GM21360 (cell line): ENCODE measurements at regions not wholly inside any gene's neighbourhood (a gene's known extent, or its start where the extent isn't known, plus 50 kb on each side); places are given as distances from the start of the nearest gene placed in this dataset.

Experiments
- ATAC-seq: cut with Tn5 transposase; IDR thresholded peaks from one replicate; pipeline ENCODE4 v1.9.1; 2021; ENCODE audit warnings: mild to moderate bottlenecking, moderate library complexity; ENCODE audit not compliant: unreplicated experiment

DNA sequence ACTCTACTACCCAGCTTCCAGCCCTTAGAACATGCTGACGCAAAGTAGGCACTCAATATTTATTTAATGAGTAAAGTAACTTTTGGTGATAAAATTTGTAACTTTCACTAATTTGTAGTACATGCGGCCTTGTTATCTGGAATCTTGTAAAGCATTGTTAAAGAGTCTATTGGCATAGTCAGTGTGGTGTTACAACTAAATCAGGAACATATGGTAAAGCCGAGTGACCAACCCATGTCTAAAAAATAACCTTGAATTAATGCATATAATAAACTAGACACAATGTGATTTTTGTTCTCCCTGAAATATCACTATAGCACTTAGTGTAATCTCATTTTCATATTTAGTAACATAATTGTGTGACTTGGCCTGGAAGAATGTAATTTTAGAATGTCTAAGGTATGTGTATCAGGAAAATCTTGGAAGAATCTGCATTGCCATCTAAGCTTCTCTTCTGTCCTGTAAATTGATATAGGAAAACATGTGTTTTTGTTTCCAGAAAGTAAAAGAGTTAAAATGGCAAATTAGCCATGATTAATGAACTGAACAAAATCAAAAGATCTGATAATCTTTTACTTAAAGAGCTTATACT is 256.7 kb upstream of the GNAI1 start:
- ATAC-seq: no peak

GRCh38 chr7:79876848-79877252 is 257.8 kb upstream of the GNAI1 start:
- ATAC-seq: no peak

- no peak for ATAC-seq
Measured at GRCh38 chr7:79874797-79875196, 259.8 kb upstream of the GNAI1 start.

- no peak for ATAC-seq
Measured at GRCh38 chr7:79872176-79872575, 262.5 kb upstream of the GNAI1 start.

- ATAC-seq: no peak
Measured at GRCh38 chr7:79868010-79868409, 266.6 kb upstream of the GNAI1 start.

DNA sequence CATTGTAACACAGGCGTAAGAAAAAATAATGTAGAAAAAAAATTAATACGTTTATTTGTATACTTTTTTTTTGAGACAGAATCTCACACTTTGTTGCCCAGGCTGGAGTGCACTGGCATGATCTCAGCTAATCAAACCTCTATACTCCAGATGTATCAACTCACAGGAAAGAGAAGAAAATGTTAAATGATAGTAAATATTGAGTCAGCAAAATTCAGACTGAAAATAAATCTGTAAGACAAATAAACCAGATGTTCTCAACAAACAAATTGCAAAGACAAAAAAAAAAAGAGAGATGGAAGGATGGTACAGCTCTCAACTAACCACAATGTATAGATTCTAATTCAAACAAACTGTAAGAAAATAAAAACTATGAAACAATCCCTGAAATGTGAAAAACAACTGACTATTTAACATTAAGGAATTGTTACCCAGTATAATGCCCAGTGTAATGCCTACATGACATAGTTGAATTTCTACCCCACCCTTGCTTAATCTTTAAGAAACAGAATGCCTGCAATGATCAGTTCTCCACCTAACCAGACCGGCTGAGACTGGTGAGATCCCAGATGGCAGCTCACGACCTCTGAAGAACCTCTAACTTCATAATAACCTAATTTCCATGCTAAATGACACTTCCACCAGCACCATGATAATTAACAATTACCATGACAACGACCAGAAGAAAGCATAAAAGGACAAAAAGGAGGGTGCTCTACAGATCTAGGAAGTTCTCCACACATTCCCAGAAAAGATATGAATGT is 272.0 kb upstream of the GNAI1 start:
- ATAC-seq: no peak

- no peak for ATAC-seq
Measured at GRCh38 chr7:79855172-79855571, 279.5 kb upstream of the GNAI1 start.

DNA sequence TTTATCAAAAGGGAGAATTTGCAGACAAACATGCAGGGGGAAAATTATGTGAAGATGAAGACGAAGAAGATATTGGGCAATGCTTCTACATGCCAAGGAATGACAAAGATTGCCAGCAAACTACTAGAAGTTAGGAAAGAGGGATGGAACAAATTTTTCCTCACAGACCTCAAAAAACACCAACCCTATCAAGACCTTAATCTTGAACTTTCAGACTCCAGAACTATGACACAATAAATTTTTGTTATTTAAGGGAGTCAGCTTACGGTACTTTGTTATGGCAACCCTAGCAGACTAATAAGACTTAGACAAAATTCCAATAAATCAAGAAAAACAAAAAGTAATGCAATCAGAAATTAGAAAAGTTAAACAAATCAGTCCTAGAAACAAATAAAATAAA is 280.0 kb upstream of the GNAI1 start:
- ATAC-seq: no peak

DNA sequence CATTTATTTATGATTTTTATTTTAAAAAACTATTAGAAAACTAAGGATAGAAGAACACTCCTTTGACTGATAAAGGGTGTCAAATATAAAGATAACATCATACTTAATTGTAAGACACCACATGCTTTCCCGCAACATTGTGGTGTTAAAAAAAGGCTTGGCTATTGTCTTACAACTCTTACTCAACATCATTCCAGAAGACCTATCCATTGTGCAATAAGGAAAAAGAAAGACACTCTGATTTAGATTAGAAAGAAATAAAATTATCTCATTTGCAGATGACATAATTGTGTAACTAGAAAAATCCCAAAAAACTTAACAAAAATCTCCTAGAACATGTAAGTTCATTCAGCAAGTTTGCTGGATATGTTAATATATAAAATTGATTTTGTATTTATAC is 296.7 kb upstream of the GNAI1 start:
- ATAC-seq: no peak

- ATAC-seq: no peak
Measured at GRCh38 chr7:79833616-79834015, 301.0 kb upstream of the GNAI1 start.

GRCh38 chr7:79828866-79829265 is 305.8 kb upstream of the GNAI1 start:
- no peak for ATAC-seq

DNA sequence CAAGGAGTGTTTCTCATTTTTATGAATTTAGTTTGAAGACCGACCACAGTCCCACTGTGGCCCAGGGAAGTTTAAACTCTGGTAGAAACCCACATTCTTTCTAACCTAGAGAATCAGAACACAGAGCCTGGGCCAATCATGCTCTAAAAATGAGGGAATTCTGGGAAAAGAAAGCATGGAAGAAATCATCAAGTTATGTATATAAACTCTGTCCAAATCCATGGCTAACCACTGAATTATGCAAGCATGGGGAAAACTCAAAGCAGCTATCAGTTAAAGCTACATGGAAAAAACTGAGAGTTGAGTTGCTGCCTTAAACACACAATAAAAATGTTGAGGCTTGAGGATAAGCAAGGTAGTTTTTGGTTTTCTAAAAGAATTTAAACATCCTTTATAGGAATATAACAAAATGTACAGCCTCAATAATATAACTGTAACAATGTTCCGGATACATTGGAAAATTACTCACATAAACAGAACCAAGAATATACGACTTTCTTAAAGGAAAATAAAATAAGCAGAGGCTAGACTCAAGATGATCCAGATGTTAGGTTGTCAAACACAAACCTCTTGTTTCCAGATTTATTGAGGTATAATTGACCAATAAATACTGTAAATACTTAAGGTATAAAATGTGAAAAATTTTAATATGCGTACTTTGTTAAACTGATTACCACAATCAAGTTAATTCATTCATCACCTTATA is 311.2 kb upstream of the GNAI1 start:
- ATAC-seq: no peak

GRCh38 chr7:79822620-79823240 is 311.9 kb upstream of the GNAI1 start:
- no peak for ATAC-seq

GRCh38 chr7:79820387-79820786 is 314.2 kb upstream of the GNAI1 start:
- no peak for ATAC-seq

DNA sequence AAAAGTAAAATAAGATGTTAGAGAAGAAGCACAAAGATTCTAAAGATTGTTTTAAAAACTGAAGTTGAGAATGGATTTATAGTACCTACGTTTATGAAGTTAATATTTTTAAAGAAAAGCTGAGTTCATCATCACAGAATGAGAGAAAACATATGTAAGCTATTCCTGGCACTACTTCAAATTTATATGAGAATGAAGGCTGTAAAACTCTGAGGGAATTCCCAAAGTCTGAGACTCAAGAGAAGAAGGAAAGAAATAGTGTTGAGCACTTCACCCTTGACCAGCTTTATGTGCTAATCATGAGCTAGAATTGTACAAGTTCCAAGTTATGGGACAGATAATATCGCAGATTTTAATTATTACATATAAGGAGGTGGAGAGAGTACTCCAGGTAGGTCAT is 323.7 kb upstream of the GNAI1 start:
- ATAC-seq: no peak

GRCh38 chr7:79806161-79806734 is 328.4 kb upstream of the GNAI1 start:
- ATAC-seq: no peak

- no peak for ATAC-seq
Measured at GRCh38 chr7:79790656-79791262, 337.3 kb upstream of the MAGI2 start.

DNA sequence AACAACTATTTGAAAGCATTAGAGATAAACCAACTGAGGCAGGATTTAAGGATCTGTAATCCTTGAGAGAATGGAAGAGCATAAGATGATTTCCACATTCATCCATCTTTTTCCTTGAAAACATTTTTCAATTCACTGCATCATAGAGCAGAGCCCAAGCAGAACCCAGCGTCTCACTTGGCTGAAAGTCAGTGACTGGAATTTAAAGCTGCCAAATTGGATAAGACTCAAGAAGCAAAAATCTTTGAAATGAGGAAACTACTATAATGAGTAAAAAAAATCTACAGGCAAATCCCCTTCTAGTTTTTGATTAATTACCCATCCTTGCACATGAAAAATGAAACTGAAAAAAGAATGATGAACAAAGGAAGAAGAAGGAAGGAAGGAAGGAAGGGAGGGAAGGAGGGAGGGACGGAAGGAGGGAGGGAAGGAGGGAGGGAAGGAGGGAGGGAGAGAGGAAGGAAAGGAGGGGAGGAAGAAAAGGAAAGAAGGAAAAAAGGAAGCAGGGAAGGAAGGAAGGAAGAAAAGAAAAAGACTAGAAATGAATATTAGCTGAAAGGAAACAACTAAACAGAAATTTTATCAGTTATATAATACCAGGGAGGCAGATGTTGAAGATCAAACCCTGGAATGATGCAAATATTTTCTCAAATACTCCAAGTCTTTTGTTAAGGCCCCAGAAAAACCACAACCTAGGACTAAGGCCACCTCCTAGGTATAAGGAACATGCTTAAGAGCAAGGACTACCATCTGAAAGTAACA is 336.3 kb upstream of the MAGI2 start:
- no peak for ATAC-seq

GRCh38 chr7:79787623-79788022 is 334.2 kb upstream of the MAGI2 start:
- no peak for ATAC-seq

- no peak for ATAC-seq
Measured at GRCh38 chr7:79787096-79787495, 333.6 kb upstream of the MAGI2 start.
